ENCODE measurements at regions not wholly inside any gene's neighbourhood (a gene's known extent, or its start where the extent isn't known, plus 50 kb on each side); places are given as distances from the start of the nearest gene placed in this dataset.

DNA sequence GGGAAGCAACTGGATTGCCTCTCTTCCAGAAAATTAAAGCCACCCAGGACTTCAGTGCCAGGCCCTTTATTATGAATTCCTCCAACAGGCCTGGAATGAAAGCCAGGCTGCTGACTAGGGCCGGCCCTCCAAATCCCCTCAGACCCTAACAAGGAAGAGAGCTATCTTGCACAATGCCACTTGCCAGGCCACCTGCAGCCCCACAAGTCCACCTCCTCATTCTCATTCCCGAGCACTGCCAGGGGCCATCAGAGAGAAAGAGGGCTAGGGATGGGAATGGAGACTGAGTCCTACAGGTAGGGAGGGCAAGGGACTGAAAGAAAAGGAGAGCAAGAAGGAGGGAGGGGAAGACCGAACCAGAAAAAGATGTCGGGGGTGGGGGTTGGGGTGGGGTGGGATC is 86.5 kb downstream of the MRPL14 start:
- peaks cover 4 to 17% of the 10 kb centered on the region in 2 donors for H3K4me1 ChIP-seq (replicated peaks in 1 of 2)
- H3K27ac ChIP-seq, result no peak overlapping the region
- H3K9me3 ChIP-seq (replicated peaks in 1 of 3), result no peaks in the 10 kb centered on the region
- 86 to 95% (median 88%) methylated on average over 4 of the region's 4 CpGs for WGBS, 4 donors
- no peak overlapping the region for H3K4me3 ChIP-seq
- H3K36me3 ChIP-seq (replicated peaks in 1 of 2), result no peaks in the 10 kb centered on the region
- intact Hi-C loops (cut with DNase I), result no loop called here
- peak in 1 of 7 donors; percentile 13 for DNase-seq
- no peaks in the 10 kb centered on the region for H3K27me3 ChIP-seq
- TF ChIP-seq, protein P1, sequence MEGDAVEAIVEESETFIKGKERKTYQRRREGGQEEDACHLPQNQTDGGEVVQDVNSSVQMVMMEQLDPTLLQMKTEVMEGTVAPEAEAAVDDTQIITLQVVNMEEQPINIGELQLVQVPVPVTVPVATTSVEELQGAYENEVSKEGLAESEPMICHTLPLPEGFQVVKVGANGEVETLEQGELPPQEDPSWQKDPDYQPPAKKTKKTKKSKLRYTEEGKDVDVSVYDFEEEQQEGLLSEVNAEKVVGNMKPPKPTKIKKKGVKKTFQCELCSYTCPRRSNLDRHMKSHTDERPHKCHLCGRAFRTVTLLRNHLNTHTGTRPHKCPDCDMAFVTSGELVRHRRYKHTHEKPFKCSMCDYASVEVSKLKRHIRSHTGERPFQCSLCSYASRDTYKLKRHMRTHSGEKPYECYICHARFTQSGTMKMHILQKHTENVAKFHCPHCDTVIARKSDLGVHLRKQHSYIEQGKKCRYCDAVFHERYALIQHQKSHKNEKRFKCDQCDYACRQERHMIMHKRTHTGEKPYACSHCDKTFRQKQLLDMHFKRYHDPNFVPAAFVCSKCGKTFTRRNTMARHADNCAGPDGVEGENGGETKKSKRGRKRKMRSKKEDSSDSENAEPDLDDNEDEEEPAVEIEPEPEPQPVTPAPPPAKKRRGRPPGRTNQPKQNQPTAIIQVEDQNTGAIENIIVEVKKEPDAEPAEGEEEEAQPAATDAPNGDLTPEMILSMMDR (IDR thresholded peaks at IDR 0.05), result no peak
- no peak for TF ChIP-seq POLR2A (IDR thresholded peaks at IDR 0.05)

- Histone ChIP-seq H3K36me3 (replicated peaks in 1 of 2) (no peaks in the 10 kb centered on the region), H3K4me1 (replicated peaks in 1 of 2) (peaks cover 4 to 17% of the 10 kb centered on the region in 2 donors), H3K27me3 (no peaks in the 10 kb centered on the region), H3K27ac (no peak overlapping the region), H3K9me3 (replicated peaks in 1 of 3) (no peaks in the 10 kb centered on the region), H3K4me3 (no peak overlapping the region)
- peak in 1 of 7 donors; percentile 7 for DNase-seq
- 81 to 93% (median 88%) methylated on average over 5 to 7 of the region's 7 CpGs for WGBS, 4 donors
- intact Hi-C loops (cut with DNase I), result no loop called here
- TF ChIP-seq, protein P1 (IDR thresholded peaks at IDR 0.05), result no peak
- no peak for TF ChIP-seq POLR2A (IDR thresholded peaks at IDR 0.05)
These were observed 87.4 kb downstream of the MRPL14 start for GRCh38 chr6:44039839-44040350.

DNA sequence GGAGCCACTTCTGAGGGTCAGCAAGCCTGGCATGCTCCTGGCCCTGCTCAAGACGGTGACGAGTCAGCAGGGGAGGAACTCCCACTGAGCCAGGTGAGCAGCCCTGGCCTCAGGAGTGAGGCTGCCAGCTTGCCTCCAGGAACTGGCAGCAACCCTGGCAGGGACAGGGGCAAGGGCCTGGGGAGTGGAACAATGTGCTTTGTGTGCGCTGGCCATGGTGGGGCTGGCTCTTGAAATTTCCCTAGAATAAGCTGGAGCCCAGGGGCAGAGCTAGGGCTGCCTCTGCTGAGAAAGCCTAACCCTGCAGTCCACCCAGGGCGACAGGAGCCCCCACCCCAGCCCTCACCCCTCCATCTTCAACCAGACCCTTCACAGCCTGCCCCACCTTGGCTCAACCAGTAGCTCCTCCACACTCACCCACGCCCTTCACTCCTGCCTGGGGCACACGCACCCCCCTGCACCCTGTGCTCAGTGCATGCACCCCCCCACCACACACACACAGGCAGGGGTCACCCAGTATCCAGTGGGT is 88.0 kb downstream of the MRPL14 start:
- Histone ChIP-seq H3K36me3 (replicated peaks in 1 of 2) (no peaks in the 10 kb centered on the region), H3K4me3 (no peak overlapping the region), H3K27ac (no peak overlapping the region), H3K4me1 (replicated peaks in 1 of 2) (peaks cover 4 to 17% of the 10 kb centered on the region in 2 donors), H3K27me3 (no peaks in the 10 kb centered on the region), H3K9me3 (replicated peaks in 1 of 3) (no peaks in the 10 kb centered on the region)
- intact Hi-C loops (cut with DNase I), result no loop called here
- WGBS, 4 donors, result 91 to 100% (median 92%) methylated on average over 1 to 6 of the region's 6 CpGs
- peak in 2 of 7 donors; percentile 5 to 12 for DNase-seq
- TF ChIP-seq, protein P1 (IDR thresholded peaks at IDR 0.05), result no peak
- no peak for TF ChIP-seq POLR2A (IDR thresholded peaks at IDR 0.05)

- Histone ChIP-seq H3K36me3 (replicated peaks in 1 of 2) (no peaks in the 10 kb centered on the region), H3K4me3 (no peak overlapping the region), H3K9me3 (replicated peaks in 1 of 3) (no peaks in the 10 kb centered on the region), H3K27ac (no peak overlapping the region), H3K27me3 (no peaks in the 10 kb centered on the region), H3K4me1 (replicated peaks in 1 of 2) (peaks cover 4 to 17% of the 10 kb centered on the region in 2 donors)
- no peak for TF ChIP-seq POLR2A (IDR thresholded peaks at IDR 0.05)
- TF ChIP-seq, protein P1 (IDR thresholded peaks at IDR 0.05), result no peak
- DNase-seq, result peak in 1 of 7 donors; percentile 7
- intact Hi-C loops (cut with DNase I), result no loop called here
- 76 to 94% (median 86%) methylated on average over 4 of the region's 4 CpGs for WGBS, 4 donors
These were observed 88.6 kb downstream of the MRPL14 start for GRCh38 chr6:44038543-44039065.
